Colonic mucosa (tissue), 4 donors: ENCODE measurements at regions not wholly inside any gene's neighbourhood (a gene's known extent, or its start where the extent isn't known, plus 50 kb on each side); places are given as distances from the start of the nearest gene placed in this dataset.

ENCODE experiments used
- DNase-seq: peaks from one replicate; pipeline ENCODE4 v3.0.0-alpha.2; 2020
- H3K27ac ChIP-seq: fragments of 200-600 bp; one replicate; pipeline ENCODE4 v1.8.0; 2021
- H3K27me3 ChIP-seq: fragments of 200-600 bp; one replicate; pipeline ENCODE4 v1.8.0; 2021
- H3K36me3 ChIP-seq: fragments of 200-600 bp; one replicate; pipeline ENCODE4 v1.8.0; 2021
- H3K4me1 ChIP-seq: fragments of 200-600 bp; one replicate; pipeline ENCODE4 v1.8.0; 2021; ENCODE audit warnings: mild to moderate bottlenecking
- H3K4me3 ChIP-seq: fragments of 200-600 bp; one replicate; pipeline ENCODE4 v1.8.0; 2021
- H3K9ac ChIP-seq, 2 donors: one replicate each; pipeline ENCODE4 v1.7.0; 2013; ENCODE audit warnings: control low read depth in 2 of 2, low read depth in 2 of 2, low read length in 2 of 2
- H3K9me3 ChIP-seq: fragments of 200-600 bp; one replicate; pipeline ENCODE4 v1.8.0; 2021
- intact Hi-C: fragments of 100-400 bp; cut with DNase I; formaldehyde crosslinking; loops from one replicate; pipeline ENCODE4 v1.14.1; 2022
- TF ChIP-seq, protein P1 (sequence below): fragments of 200-600 bp; IDR thresholded peaks from one replicate; pipeline ENCODE4 v1.8.0; 2022; ENCODE audit warnings: antibody characterized with exemption, mild to moderate bottlenecking
- donor health status: healthy.
- donor health status: DM: no; HTN: no; CAD: no.
- donor health status: DM: no; HTN: no; CAD: no.

DNA sequence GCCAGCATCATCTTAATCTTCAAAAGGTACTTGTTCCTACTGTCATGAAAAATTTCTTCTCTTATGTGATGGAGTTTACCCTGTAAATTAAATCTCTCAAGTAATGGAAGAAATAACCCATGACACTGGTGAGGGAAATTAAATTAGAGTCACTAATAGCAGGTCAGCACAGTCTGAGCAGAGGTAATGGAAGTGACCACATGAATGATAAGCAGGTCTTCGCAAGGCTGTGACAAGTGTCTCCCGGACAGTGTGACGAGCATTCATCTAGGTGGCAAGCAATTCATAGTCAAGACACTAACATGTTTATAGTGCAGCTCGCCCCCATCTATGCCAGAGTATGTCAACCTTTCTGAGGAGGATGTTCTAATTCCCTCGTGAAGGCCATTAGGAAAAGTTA is 249.2 kb downstream of the FRK start:
- Histone ChIP-seq H3K9me3 (no peaks in the 10 kb centered on the region), H3K27me3 (no peaks in the 10 kb centered on the region), H3K36me3 (no peaks in the 10 kb centered on the region), H3K9ac (no peak overlapping the region), H3K4me1 (no peaks in the 10 kb centered on the region), H3K27ac (no peak overlapping the region), H3K4me3 (no peak overlapping the region)
- no peak for DNase-seq
- intact Hi-C loops: no loop called here
- TF ChIP-seq, protein P1, sequence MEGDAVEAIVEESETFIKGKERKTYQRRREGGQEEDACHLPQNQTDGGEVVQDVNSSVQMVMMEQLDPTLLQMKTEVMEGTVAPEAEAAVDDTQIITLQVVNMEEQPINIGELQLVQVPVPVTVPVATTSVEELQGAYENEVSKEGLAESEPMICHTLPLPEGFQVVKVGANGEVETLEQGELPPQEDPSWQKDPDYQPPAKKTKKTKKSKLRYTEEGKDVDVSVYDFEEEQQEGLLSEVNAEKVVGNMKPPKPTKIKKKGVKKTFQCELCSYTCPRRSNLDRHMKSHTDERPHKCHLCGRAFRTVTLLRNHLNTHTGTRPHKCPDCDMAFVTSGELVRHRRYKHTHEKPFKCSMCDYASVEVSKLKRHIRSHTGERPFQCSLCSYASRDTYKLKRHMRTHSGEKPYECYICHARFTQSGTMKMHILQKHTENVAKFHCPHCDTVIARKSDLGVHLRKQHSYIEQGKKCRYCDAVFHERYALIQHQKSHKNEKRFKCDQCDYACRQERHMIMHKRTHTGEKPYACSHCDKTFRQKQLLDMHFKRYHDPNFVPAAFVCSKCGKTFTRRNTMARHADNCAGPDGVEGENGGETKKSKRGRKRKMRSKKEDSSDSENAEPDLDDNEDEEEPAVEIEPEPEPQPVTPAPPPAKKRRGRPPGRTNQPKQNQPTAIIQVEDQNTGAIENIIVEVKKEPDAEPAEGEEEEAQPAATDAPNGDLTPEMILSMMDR: no peak

DNA sequence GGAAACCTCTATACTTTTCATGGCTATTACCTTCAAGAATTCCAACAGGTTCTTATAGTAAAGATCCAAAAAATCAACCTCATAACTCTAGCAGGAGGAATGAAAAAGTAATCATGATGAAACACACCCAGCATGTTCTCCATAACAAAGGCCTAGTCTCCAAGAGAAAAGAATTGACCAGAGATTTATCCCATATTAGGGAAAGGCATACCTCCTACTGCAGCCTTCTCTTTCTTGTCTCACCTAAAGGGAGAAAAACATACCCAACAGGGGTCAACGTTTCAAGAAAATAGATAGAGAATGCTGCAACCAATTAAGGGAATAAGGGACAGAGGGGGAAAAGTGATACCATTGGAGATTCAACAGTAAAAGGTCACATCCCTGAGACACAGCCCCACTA is 262.5 kb downstream of the FRK start:
- TF ChIP-seq, protein P1: no peak
- no peaks in the 10 kb centered on the region for H3K4me1 ChIP-seq
- no peak for DNase-seq
- no peak overlapping the region for H3K27ac ChIP-seq
- intact Hi-C loops: no loop called here
- H3K9ac ChIP-seq: no peak overlapping the region
- H3K9me3 ChIP-seq: no peaks in the 10 kb centered on the region
- no peak overlapping the region for H3K4me3 ChIP-seq
- no peaks in the 10 kb centered on the region for H3K36me3 ChIP-seq
- no peaks in the 10 kb centered on the region for H3K27me3 ChIP-seq

DNA sequence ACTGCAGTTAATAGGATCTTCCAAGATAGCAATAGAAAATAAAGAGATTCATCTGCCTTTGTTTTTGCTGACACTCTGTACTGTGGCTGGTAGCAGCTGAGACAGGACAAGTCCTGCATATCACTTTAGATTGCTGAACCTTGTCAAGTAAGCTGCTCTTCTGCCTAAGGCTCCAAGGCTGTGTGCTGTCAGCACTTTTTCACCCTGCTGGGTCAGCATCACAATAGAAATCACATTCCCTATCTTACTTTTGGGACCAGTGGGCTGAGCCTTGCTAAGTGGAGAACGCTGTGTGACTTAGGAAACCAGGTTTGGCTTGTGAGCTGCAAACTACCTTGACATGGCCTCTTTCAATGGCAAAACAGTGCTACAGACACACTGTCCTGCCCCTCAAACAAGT is 263.9 kb downstream of the FRK start:
- no peak overlapping the region for H3K27ac ChIP-seq
- no peaks in the 10 kb centered on the region for H3K9me3 ChIP-seq
- no peak overlapping the region for H3K4me3 ChIP-seq
- TF ChIP-seq, protein P1: no peak
- intact Hi-C loops: no loop called here
- no peaks in the 10 kb centered on the region for H3K27me3 ChIP-seq
- H3K36me3 ChIP-seq: no peaks in the 10 kb centered on the region
- no peak for DNase-seq
- no peaks in the 10 kb centered on the region for H3K4me1 ChIP-seq
- no peak overlapping the region for H3K9ac ChIP-seq

DNA sequence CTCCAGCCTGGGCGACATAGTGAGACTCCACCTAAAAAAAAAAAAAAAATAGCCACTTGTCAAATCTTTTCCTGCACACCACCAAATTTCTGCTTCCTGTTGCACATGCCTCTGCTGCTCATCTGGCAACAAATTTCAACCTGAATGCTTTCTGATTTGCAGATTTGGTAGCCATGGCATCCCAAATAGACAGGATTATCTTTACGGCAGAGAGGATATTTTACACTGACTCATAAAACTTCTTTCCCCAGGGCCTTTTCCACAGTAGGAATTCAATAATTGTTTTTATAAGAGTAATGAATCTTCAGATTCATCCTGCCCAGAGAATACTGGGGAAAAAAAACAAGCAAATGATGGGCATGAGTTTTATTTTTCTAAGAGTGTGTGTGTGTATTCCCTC is 264.6 kb downstream of the FRK start:
- no peaks in the 10 kb centered on the region for H3K27me3 ChIP-seq
- no peaks in the 10 kb centered on the region for H3K36me3 ChIP-seq
- no peaks in the 10 kb centered on the region for H3K4me1 ChIP-seq
- TF ChIP-seq, protein P1: no peak
- H3K4me3 ChIP-seq: no peak overlapping the region
- no peak for DNase-seq
- H3K9ac ChIP-seq: no peak overlapping the region
- H3K9me3 ChIP-seq: no peaks in the 10 kb centered on the region
- no peak overlapping the region for H3K27ac ChIP-seq
- intact Hi-C loops: no loop called here

DNA sequence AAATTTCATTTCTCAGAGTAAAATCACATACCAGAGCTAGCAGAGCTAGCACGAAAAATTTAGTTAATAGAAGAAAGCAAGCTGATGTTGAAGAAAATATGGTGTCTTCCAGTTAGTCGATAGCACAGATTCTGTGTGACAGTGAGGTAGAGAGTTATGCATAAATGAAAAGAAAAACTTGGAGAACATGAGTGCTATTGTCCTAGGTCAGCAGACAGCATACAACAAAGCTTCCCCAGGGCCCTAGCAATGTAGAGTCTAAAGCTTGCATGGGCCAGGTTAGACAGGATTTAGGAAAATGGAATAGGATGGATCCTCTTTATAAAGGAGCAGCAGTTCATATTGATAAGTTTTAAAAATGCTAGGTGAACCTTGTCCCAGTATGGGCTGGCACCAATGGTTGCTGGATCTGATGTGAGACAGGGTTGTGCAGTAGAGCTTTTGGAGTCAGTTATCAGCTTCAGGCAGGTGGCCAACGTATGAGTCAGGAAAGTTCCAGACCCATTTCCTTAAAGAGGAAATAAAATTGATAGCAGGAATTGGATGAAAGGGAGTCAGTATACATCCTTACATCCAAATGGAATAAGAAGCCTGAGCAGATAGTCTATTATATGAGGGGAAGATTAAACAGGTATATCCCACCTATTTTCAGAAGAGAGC is 277.2 kb downstream of the FRK start:
- H3K36me3 ChIP-seq: no peaks in the 10 kb centered on the region
- TF ChIP-seq, protein P1: no peak
- H3K27ac ChIP-seq: no peak overlapping the region
- no peak for DNase-seq
- no peaks in the 10 kb centered on the region for H3K4me1 ChIP-seq
- H3K9me3 ChIP-seq: no peaks in the 10 kb centered on the region
- intact Hi-C loops: no loop called here
- H3K9ac ChIP-seq: no peak overlapping the region
- H3K27me3 ChIP-seq: no peaks in the 10 kb centered on the region
- no peak overlapping the region for H3K4me3 ChIP-seq
